ENCODE measurements at regions not wholly inside any gene's neighbourhood (a gene's known extent, or its start where the extent isn't known, plus 50 kb on each side); places are given as distances from the start of the nearest gene placed in this dataset.

- no peak for TF ChIP-seq CTCF (IDR thresholded peaks at IDR 0.05; ENCODE audit: insufficient read depth, low read depth, low read length)
- no peak for TF ChIP-seq EZH2 (IDR thresholded peaks at IDR 0.05; ENCODE audit: insufficient read depth, low read length)
Observed at GRCh38 chr5:107216587-107216986, 454.1 kb downstream of the EFNA5 start.

All from astrocyte (in vitro differentiated cells and primary cell).